Liver (tissue), 7 donors: ENCODE measurements at regions not wholly inside any gene's neighbourhood (a gene's known extent, or its start where the extent isn't known, plus 50 kb on each side); places are given as distances from the start of the nearest gene placed in this dataset.
"Not testable (repeated sequence)": the region's sequence is repeated elsewhere in the genome, so short reads cannot be mapped to it uniquely, and the experiment has no call there.

Source experiments
- DNase-seq: peaks from one replicate; pipeline ENCODE4 v3.0.0-alpha.2; 2017; ENCODE audit warnings: low spot score
- H3K27ac ChIP-seq, 2 donors: one replicate each; pipeline ENCODE4 v1.7.0; 2013; ENCODE audit warnings: inconsistent platforms in 2 of 2, low read length in 2 of 2, control low read depth in 1 of 2, low read depth in 1 of 2, mild to moderate bottlenecking in 1 of 2
- H3K27me3 ChIP-seq, 4 donors: one replicate each; pipeline versions ENCODE4 v1.6.1 to v1.7.0; 2013; ENCODE audit warnings: low read length in 3 of 4, inconsistent platforms in 1 of 4, mild to moderate bottlenecking in 1 of 4, moderate library complexity in 1 of 4; ENCODE audit not compliant: control insufficient read depth in 4 of 4, insufficient read depth in 4 of 4
- H3K36me3 ChIP-seq, 4 donors: one replicate each; pipeline versions ENCODE4 v1.6.1 to v1.7.0; 2013; ENCODE audit warnings: low read length in 3 of 4, mild to moderate bottlenecking in 3 of 4, low read depth in 1 of 4, moderate library complexity in 1 of 4; ENCODE audit not compliant: control insufficient read depth in 4 of 4, insufficient read depth in 3 of 4
- H3K4me1 ChIP-seq, 4 donors: one replicate each; pipeline versions ENCODE4 v1.6.1 to v1.7.0; 2013; ENCODE audit warnings: low read length in 3 of 4, mild to moderate bottlenecking in 3 of 4, moderate library complexity in 1 of 4; ENCODE audit not compliant: control insufficient read depth in 4 of 4, insufficient read depth in 4 of 4
- H3K4me3 ChIP-seq, 3 donors: one replicate each; pipeline versions ENCODE4 v1.6.1 to v1.7.0; 2013; ENCODE audit warnings: low read length in 3 of 3, control low read depth in 1 of 3, low read depth in 1 of 3, mild to moderate bottlenecking in 1 of 3
- H3K9ac ChIP-seq, 2 donors: one replicate each; pipeline ENCODE4 v1.7.0; 2013; ENCODE audit warnings: low read length in 2 of 2, mild to moderate bottlenecking in 2 of 2, moderate library complexity in 2 of 2, control low read depth in 1 of 2, low read depth in 1 of 2
- H3K9me3 ChIP-seq, 4 donors: one replicate each; pipeline versions ENCODE4 v1.6.1 to v1.7.0; 2013; ENCODE audit warnings: low read length in 3 of 4; ENCODE audit not compliant: control insufficient read depth in 4 of 4
- EGR1 ChIP-seq, 2 donors: IDR thresholded peaks; 2 replicates each; pipeline ENCODE4 v1.6.1; 2016 to 2018; ENCODE audit warnings: antibody characterized with exemption in 2 of 2, low read depth in 2 of 2
- FOXA1 ChIP-seq: IDR thresholded peaks from 2 replicates; pipeline ENCODE4 v1.6.1; 2016; ENCODE audit warnings: antibody characterized with exemption
- FOXA2 ChIP-seq: IDR thresholded peaks from 2 replicates; pipeline ENCODE4 v1.6.1; 2016; ENCODE audit warnings: antibody characterized with exemption
- HNF4A ChIP-seq, 2 donors: conservative IDR thresholded peaks; 2 replicates each; pipeline ENCODE4 v1.6.1; 2016; ENCODE audit warnings: antibody characterized with exemption in 2 of 2, mild to moderate bottlenecking in 2 of 2
- HNF4G ChIP-seq: IDR thresholded peaks from 2 replicates; pipeline ENCODE4 v1.6.1; 2016; ENCODE audit warnings: antibody characterized with exemption
- JUND ChIP-seq, 2 donors: IDR thresholded peaks; 2 replicates each; pipeline ENCODE4 v1.6.1; 2016; ENCODE audit warnings: antibody characterized with exemption in 2 of 2
- NR2F2 ChIP-seq: IDR thresholded peaks from 2 replicates; pipeline ENCODE4 v1.6.1; 2016; ENCODE audit warnings: antibody characterized with exemption
- RAD21 ChIP-seq, 2 donors: IDR thresholded peaks; 2 replicates each; pipeline ENCODE4 v1.6.1; 2016; ENCODE audit warnings: antibody characterized with exemption in 2 of 2, mild to moderate bottlenecking in 2 of 2
- RXRA ChIP-seq, 2 donors: IDR thresholded peaks; 2 replicates each; pipeline ENCODE4 v1.6.1; 2017 to 2018; ENCODE audit warnings: antibody characterized with exemption in 2 of 2, mild to moderate bottlenecking in 1 of 2
- TAF1 ChIP-seq: conservative IDR thresholded peaks from 2 replicates; pipeline ENCODE4 v1.6.1; 2016; ENCODE audit warnings: antibody characterized with exemption, mild to moderate bottlenecking
- YY1 ChIP-seq: IDR thresholded peaks from 2 replicates; pipeline ENCODE4 v1.6.1; 2016; ENCODE audit warnings: antibody characterized with exemption, mild to moderate bottlenecking
- WGBS: extraction: QIAGEN DNeasy Blood & Tissue Kit; methylation state at CpG from one replicate; pipeline ENCODE4 v1.1.7; 2013; 5-methylcytosine and 5-hydroxymethylcytosine counted together
- TF ChIP-seq, protein P1 (sequence below): IDR thresholded peaks from 2 replicates; pipeline ENCODE4 v1.6.1; 2016; ENCODE audit warnings: antibody characterized with exemption, mild to moderate bottlenecking
- TF ChIP-seq, protein P2 (sequence below): IDR thresholded peaks from 2 replicates; pipeline ENCODE4 v1.6.1; 2016; ENCODE audit warnings: antibody characterized with exemption
- TF ChIP-seq, protein P3 (sequence below): IDR thresholded peaks from 2 replicates; pipeline ENCODE4 v1.6.1; 2016; ENCODE audit warnings: antibody characterized with exemption
- TF ChIP-seq, protein P4 (sequence below): IDR thresholded peaks from 2 replicates; pipeline ENCODE4 v1.6.1; 2016; ENCODE audit warnings: antibody characterized with exemption
- donor health status: healthy.
- donor health status: healthy.
- donor health status: healthy.
- donor health status: healthy.

DNA sequence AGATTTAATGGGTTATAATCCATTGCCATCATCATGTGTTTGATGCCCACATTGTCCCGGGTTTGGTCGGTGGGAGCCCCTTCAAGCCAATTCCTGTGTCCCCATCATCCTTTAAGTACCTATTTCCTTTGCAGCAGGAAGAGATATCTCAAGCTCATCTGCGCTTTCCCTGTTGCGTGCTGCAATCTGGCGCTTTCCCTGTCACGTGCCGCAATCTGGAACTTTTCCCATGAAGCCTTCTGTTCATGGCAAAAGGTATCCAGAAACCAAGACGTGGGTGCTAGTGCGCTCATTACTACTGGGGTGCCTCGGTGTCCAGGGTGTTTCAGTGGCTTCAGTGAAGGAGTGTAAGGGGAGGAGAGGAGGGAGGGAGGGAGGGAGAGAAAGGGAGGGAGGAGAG lies 174.6 kb upstream of the ZNF469 start:
- no peak for DNase-seq

DNA sequence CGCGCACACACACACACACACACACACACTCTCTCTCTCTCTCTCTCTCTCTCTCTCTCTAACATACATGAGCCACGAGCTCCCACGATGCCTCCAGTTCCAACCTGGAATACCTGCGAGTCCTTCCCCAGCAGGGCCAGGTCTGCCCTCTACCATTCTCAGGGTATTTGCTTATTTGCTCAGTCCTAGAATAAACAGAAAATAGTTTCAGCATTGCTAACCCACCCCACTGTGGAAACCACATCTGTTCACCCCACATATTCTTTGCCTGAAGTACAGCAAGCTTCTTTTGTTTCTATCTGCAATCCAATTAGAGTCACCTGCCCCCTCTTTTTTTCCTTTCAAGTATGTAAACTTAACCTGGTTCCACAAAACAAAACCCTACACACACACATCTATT lies 174.0 kb upstream of the ZNF469 start:
- WGBS: 34% methylated on average over 5 of the region's 5 CpGs
- not testable (repeated sequence) for H3K9ac ChIP-seq, H3K27me3 ChIP-seq

More for the DNA sequence above, 174.6 kb upstream of the ZNF469 start:
- H3K36me3 ChIP-seq: no peaks in the 10 kb centered on the region
- H3K27me3 ChIP-seq: no peaks in the 10 kb centered on the region
- TF ChIP-seq, protein P1, sequence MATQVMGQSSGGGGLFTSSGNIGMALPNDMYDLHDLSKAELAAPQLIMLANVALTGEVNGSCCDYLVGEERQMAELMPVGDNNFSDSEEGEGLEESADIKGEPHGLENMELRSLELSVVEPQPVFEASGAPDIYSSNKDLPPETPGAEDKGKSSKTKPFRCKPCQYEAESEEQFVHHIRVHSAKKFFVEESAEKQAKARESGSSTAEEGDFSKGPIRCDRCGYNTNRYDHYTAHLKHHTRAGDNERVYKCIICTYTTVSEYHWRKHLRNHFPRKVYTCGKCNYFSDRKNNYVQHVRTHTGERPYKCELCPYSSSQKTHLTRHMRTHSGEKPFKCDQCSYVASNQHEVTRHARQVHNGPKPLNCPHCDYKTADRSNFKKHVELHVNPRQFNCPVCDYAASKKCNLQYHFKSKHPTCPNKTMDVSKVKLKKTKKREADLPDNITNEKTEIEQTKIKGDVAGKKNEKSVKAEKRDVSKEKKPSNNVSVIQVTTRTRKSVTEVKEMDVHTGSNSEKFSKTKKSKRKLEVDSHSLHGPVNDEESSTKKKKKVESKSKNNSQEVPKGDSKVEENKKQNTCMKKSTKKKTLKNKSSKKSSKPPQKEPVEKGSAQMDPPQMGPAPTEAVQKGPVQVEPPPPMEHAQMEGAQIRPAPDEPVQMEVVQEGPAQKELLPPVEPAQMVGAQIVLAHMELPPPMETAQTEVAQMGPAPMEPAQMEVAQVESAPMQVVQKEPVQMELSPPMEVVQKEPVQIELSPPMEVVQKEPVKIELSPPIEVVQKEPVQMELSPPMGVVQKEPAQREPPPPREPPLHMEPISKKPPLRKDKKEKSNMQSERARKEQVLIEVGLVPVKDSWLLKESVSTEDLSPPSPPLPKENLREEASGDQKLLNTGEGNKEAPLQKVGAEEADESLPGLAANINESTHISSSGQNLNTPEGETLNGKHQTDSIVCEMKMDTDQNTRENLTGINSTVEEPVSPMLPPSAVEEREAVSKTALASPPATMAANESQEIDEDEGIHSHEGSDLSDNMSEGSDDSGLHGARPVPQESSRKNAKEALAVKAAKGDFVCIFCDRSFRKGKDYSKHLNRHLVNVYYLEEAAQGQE: no peak
- TF ChIP-seq RAD21 (IDR thresholded peaks at IDR 0.05) (no peak), FOXA1 (no peak), HNF4A (conservative IDR thresholded peaks at IDR 0.05) (no peak), EGR1 (IDR thresholded peaks at IDR 0.05; ENCODE audit: low read depth in 2 of 2) (no peak), JUND (IDR thresholded peaks at IDR 0.05) (no peak), HNF4G (no peak), TAF1 (no peak), RXRA (IDR thresholded peaks at IDR 0.05) (no peak), FOXA2 (no peak), NR2F2 (no peak), YY1 (no peak)
- TF ChIP-seq, protein P2, sequence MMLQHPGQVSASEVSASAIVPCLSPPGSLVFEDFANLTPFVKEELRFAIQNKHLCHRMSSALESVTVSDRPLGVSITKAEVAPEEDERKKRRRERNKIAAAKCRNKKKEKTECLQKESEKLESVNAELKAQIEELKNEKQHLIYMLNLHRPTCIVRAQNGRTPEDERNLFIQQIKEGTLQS: no peak
- TF ChIP-seq, protein P3, sequence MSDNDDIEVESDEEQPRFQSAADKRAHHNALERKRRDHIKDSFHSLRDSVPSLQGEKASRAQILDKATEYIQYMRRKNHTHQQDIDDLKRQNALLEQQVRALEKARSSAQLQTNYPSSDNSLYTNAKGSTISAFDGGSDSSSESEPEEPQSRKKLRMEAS: no peak
- TF ChIP-seq, protein P4, sequence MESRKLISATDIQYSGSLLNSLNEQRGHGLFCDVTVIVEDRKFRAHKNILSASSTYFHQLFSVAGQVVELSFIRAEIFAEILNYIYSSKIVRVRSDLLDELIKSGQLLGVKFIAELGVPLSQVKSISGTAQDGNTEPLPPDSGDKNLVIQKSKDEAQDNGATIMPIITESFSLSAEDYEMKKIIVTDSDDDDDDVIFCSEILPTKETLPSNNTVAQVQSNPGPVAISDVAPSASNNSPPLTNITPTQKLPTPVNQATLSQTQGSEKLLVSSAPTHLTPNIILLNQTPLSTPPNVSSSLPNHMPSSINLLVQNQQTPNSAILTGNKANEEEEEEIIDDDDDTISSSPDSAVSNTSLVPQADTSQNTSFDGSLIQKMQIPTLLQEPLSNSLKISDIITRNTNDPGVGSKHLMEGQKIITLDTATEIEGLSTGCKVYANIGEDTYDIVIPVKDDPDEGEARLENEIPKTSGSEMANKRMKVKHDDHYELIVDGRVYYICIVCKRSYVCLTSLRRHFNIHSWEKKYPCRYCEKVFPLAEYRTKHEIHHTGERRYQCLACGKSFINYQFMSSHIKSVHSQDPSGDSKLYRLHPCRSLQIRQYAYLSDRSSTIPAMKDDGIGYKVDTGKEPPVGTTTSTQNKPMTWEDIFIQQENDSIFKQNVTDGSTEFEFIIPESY: no peak
- no peak overlapping the region for H3K4me3 ChIP-seq
- H3K27ac ChIP-seq: no peak overlapping the region
- H3K9me3 ChIP-seq: no peaks in the 10 kb centered on the region
- no peaks in the 10 kb centered on the region for H3K4me1 ChIP-seq
- 68% methylated on average over 10 of the region's 10 CpGs for WGBS
- no peak overlapping the region for H3K9ac ChIP-seq

DNA sequence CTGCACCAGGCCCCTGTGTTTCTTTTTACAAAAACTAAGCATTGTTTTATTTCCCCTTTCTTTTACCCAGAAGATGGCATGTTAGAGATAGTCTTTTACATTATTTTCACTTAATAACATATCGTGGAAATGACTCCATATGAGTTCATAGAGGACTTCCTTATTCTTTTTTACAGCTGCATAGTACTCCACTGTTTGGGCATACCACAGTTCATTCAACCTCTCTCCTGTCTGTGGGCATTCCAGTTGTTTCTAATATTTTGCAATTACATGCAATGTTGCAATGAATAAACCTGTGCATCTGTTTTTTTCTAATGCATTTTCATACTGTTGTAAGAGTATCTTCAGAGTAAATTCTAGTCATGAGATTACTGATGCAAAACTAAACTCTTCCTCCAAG lies 173.2 kb upstream of the ZNF469 start:
- not testable (repeated sequence) for H3K4me1 ChIP-seq, H3K9me3 ChIP-seq, H3K36me3 ChIP-seq, DNase-seq, H3K4me3 ChIP-seq, H3K9ac ChIP-seq, H3K27ac ChIP-seq, H3K27me3 ChIP-seq
- WGBS: 65% methylated on average over 1 of the region's 1 CpG

More for the DNA sequence above, 174.0 kb upstream of the ZNF469 start:
- DNase-seq, H3K27ac ChIP-seq, H3K9me3 ChIP-seq, H3K4me1 ChIP-seq, H3K4me3 ChIP-seq, H3K36me3 ChIP-seq: not testable (repeated sequence)
